GM19351 (cell line): ENCODE measurements at regions not wholly inside any gene's neighbourhood (a gene's known extent, or its start where the extent isn't known, plus 50 kb on each side); places are given as distances from the start of the nearest gene placed in this dataset.
"Not testable (repeated sequence)": the region's sequence is repeated elsewhere in the genome, so short reads cannot be mapped to it uniquely, and the experiment has no call there.

Experiments
- ATAC-seq: cut with Tn5 transposase; IDR thresholded peaks from one replicate; pipeline ENCODE4 v1.9.1; 2021; ENCODE audit warnings: mild to moderate bottlenecking, moderate library complexity; ENCODE audit not compliant: unreplicated experiment

GRCh38 chr5:16304846-16305245, 125.3 kb upstream of the MARCHF11 start:
- ATAC-seq, result no peak

- no peak for ATAC-seq
Measured at GRCh38 chr5:16296946-16297345, 117.4 kb upstream of the MARCHF11 start.

DNA sequence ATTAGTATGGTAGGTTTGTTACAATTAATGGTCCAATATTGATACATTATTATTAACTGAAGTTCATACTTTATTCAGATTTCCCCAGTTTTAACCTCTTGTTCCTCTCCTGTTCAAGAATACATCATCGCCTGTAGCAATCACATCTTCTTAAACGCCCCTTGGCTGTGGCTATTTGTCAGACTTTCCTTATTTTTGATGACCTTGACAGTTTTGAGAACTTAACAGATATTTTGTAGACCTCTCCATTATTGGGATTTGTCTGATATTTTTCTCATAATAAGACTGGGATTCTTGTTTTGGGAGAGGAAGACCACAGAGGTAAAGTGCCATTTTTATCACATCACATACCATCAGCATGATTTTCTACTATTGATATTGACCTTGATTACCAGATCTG, 112.3 kb upstream of the MARCHF11 start:
- ATAC-seq, result no peak

DNA sequence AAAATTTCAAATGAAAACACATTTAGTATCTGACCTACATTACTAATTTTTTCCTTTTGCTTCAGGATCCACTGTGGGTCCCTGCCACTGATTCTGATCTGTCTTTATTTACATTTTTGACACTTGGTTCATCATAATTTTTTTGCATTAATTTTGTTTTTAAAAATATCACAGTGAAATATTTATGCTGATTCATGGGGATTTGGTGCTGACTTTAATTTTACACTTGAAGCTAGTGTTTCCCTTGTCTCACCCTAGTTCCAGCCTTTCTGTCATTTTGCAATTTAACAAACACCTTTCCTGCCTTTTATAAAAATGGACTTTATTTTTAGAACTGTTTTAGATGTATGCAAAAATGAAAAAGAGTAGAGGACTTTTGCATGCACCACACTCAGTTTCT, 111.9 kb upstream of the MARCHF11 start:
- no peak for ATAC-seq

GRCh38 chr5:16283791-16284190, 104.2 kb upstream of the MARCHF11 start:
- no peak for ATAC-seq

DNA sequence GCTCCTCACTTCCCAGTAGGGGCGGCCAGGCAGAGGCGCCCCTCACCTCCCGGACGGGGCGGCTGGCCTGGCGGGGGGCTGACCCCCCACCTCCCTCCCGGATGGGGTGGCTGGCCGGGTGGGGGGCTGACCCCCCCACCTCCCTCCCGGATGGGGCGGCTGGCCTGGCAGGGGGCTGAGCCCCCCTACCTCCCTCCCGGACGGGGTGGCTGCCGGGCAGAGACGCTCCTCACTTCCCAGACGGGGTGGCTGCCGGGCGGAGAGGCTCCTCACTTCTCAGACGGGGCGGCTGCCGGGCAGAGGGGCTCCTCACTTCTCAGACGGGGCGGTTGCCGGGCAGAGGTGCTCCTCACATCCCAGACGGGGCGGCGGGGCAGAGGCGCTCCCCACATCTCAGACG, 97.3 kb upstream of the MARCHF11 start:
- not testable (repeated sequence) for ATAC-seq

GRCh38 chr5:16271851-16272250, 92.3 kb upstream of the MARCHF11 start:
- no peak for ATAC-seq

GRCh38 chr5:16265141-16265540, 85.5 kb upstream of the MARCHF11 start:
- no peak for ATAC-seq

DNA sequence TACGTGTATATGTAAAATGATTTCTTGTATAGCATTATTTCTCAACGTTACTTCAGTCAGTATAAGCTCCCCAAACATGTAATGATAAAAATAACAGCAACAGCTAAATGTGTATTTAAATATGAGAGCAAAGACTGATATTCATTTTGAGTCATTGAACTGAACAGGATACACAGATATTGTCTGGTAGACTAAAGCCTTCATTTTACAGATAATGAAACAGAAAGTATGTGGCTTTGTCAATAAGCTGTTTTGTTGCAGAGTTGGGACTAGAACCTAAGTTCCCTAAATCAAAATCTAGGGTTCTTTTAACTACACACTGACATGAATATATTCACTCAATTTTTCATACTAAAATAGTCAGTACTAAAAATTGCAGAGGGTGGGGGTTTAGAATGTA, 80.4 kb upstream of the MARCHF11 start:
- no peak for ATAC-seq

DNA sequence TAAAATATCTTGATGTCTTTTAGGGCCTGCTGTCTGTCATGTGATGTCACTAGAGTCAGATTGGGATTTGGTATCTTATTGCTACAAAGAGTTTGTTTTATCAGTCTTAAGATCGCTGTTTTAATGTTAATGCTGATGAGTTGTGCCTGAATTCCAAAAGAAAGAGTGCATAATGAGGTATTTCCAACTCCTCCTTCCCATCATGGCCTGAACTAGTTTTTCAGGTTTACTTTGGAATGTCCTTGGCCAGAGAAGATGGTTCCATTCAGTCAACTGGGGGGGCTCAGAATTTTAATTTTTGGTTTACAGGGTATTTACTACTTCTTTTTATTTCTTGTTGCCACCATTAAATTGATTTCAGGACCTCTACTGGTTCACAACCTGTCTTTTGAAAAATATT, 74.3 kb upstream of the MARCHF11 start:
- no peak for ATAC-seq

- no peak for ATAC-seq
Measured at GRCh38 chr5:16245956-16246355, 66.4 kb upstream of the MARCHF11 start.

- ATAC-seq, result no peak
Measured at GRCh38 chr5:16245249-16245648, 65.7 kb upstream of the MARCHF11 start.

- ATAC-seq, result no peak
Measured at GRCh38 chr5:16238018-16238417, 58.4 kb upstream of the MARCHF11 start.

DNA sequence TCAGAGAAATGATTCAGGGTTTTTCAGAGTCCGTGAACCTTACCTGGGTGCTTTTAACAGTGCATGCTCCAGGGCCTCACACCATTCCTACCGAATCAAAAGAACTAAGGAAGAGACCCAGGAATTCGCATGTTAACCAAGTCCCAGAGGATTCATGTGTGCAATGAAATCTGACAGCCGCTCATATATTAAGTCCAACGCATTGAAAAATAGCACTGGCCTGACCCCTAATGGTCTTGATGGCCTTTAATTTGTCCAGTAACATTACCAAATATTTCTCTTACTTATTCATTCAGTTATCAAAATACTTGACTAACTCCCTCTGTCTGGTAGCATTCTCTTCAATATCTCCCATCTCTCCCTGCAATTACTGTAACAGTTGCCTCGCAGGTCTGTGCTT, 55.0 kb upstream of the MARCHF11 start:
- no peak for ATAC-seq

DNA sequence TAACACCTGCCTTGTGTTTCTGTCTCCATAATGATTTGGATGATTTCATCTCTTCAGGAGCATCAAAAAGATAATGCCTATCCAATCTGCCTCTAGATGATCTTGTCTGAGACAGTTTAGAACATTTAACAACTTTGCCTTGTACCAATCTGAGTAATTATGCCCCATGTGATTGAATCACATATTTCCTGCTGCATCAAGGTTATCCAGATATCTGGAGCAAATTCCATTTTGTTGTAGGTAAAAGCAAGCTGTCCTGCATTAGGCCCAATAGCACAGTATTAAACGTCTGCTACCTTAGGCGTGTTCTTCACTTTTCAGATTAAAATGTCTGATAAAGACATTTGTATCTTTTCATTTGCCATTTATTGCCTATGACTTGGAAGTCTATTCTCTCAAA, 54.1 kb upstream of the MARCHF11 start:
- no peak for ATAC-seq

GRCh38 chr5:16229357-16229940, 49.9 kb upstream of the MARCHF11 start:
- no peak for ATAC-seq
